DOHH2 (cell line): ENCODE measurements at regions not wholly inside any gene's neighbourhood (a gene's known extent, or its start where the extent isn't known, plus 50 kb on each side); places are given as distances from the start of the nearest gene placed in this dataset.

ENCODE experiments used
- H3F3A ChIP-seq: fragments of 200-600 bp; sonication (generic), shearing (Covaris generic); 2 replicates; pipeline ENCODE4 v1.6.0; 2016; ENCODE audit warnings: antibody characterized with exemption, mild to moderate bottlenecking; ENCODE audit not compliant: control insufficient read depth, insufficient read depth
- H3K27ac ChIP-seq: fragments of 200-600 bp; sonication (generic); 2 replicates; pipeline ENCODE4 v1.5.1; 2014; ENCODE audit warnings: low read depth, mild to moderate bottlenecking, low read length, moderate library complexity
- H3K27me3 ChIP-seq: fragments of 200-600 bp; sonication (generic); 2 replicates; pipeline ENCODE4 v1.6.1; 2014; ENCODE audit warnings: mild to moderate bottlenecking, low read length, mixed read lengths; ENCODE audit not compliant: control insufficient read depth
- H3K36me3 ChIP-seq: fragments of 200-600 bp; sonication (generic); 2 replicates; pipeline ENCODE4 v1.6.1; 2014; ENCODE audit warnings: mild to moderate bottlenecking, low read length, moderate library complexity, mixed read lengths; ENCODE audit not compliant: control insufficient read depth
- H3K4me1 ChIP-seq: fragments of 200-600 bp; sonication (generic); 2 replicates; pipeline ENCODE4 v1.6.1; 2014; ENCODE audit warnings: mild to moderate bottlenecking, low read length, mixed read lengths; ENCODE audit not compliant: control insufficient read depth
- H3K4me2 ChIP-seq: fragments of 200-600 bp; sonication (generic); 2 replicates; pipeline ENCODE4 v1.6.0; 2014; ENCODE audit warnings: mild to moderate bottlenecking, low read length, moderate library complexity
- H3K4me3 ChIP-seq: fragments of 200-600 bp; sonication (generic); 2 replicates; pipeline ENCODE4 v1.5.1; 2014; ENCODE audit warnings: mild to moderate bottlenecking, low read length, mixed read lengths
- H3K79me2 ChIP-seq: fragments of 200-600 bp; sonication (generic); 2 replicates; pipeline ENCODE4 v1.6.1; 2014; ENCODE audit warnings: mild to moderate bottlenecking, low read length, mixed read lengths; ENCODE audit not compliant: control insufficient read depth
- H3K9me2 ChIP-seq: fragments of 200-600 bp; sonication (generic); replicated peaks from 2 replicates; pipeline ENCODE4 v1.6.1; 2014; ENCODE audit warnings: mild to moderate bottlenecking, low read length, mixed read lengths; ENCODE audit not compliant: control insufficient read depth
- H3K9me3 ChIP-seq: fragments of 200-600 bp; sonication (generic); 2 replicates; pipeline ENCODE4 v1.6.1; 2014; ENCODE audit warnings: antibody characterized with exemption, low read length, mixed read lengths; ENCODE audit not compliant: control insufficient read depth, insufficient read depth
- H4K20me1 ChIP-seq: fragments of 200-600 bp; sonication (generic); 2 replicates; pipeline ENCODE4 v1.6.0; 2014; ENCODE audit warnings: low read depth, mild to moderate bottlenecking, antibody characterized with exemption, low read length, moderate library complexity; ENCODE audit not compliant: control insufficient read depth, insufficient read depth
- CTCF ChIP-seq: fragments of 200-600 bp; sonication (generic); IDR thresholded peaks from one replicate; pipeline ENCODE4 v1.5.1; 2014; ENCODE audit warnings: antibody characterized with exemption, mild to moderate bottlenecking, low read depth, low read length; ENCODE audit not compliant: poor library complexity, severe bottlenecking
- EZH2phosphoT487 ChIP-seq: fragments of 200-600 bp; sonication (generic); IDR thresholded peaks from 2 replicates; pipeline ENCODE4 v1.6.1; 2017; ENCODE audit warnings: borderline replicate concordance, mild to moderate bottlenecking, antibody characterized with exemption, low read length, moderate library complexity, mixed read lengths

- no peak overlapping the region for H3K27ac ChIP-seq
- H4K20me1 ChIP-seq = no peaks in the 10 kb centered on the region
- TF ChIP-seq CTCF = no peak
- no peak for TF ChIP-seq EZH2phosphoT487
- no peaks in the 10 kb centered on the region for H3K27me3 ChIP-seq
- no peaks in the 10 kb centered on the region for H3F3A ChIP-seq
- no peaks in the 10 kb centered on the region for H3K36me3 ChIP-seq
- no peaks in the 10 kb centered on the region for H3K9me2 ChIP-seq
- H3K9me3 ChIP-seq = peaks cover 4% of the 10 kb centered on the region; the same call in 1 of the 2 replicates
- no peaks in the 10 kb centered on the region for H3K4me1 ChIP-seq
- no peaks in the 10 kb centered on the region for H3K79me2 ChIP-seq
- no peak overlapping the region for H3K4me2 ChIP-seq
- H3K4me3 ChIP-seq = no peak overlapping the region
Observed at GRCh38 chr17:72412650-72413076, 291.8 kb downstream of the SOX9 start.

GRCh38 chr17:72413077-72414031 is 292.5 kb downstream of the SOX9 start:
- Histone ChIP-seq H4K20me1 (no peaks in the 10 kb centered on the region), H3F3A (no peaks in the 10 kb centered on the region), H3K9me2 (no peaks in the 10 kb centered on the region), H3K36me3 (no peaks in the 10 kb centered on the region), H3K27ac (no peak overlapping the region), H3K4me3 (no peak overlapping the region), H3K79me2 (no peaks in the 10 kb centered on the region), H3K9me3 (peaks cover 10% of the 10 kb centered on the region; the same call in 1 of the 2 replicates), H3K27me3 (no peaks in the 10 kb centered on the region), H3K4me2 (no peak overlapping the region), H3K4me1 (no peaks in the 10 kb centered on the region)
- no peak for TF ChIP-seq CTCF
- no peak for TF ChIP-seq EZH2phosphoT487

- no peak for TF ChIP-seq EZH2phosphoT487
- TF ChIP-seq CTCF = no peak
- H3K79me2 ChIP-seq = no peaks in the 10 kb centered on the region
Observed at GRCh38 chr17:72414032-72414396, 293.2 kb downstream of the SOX9 start.

More at GRCh38 chr17:72414032-72414396, 293.2 kb downstream of the SOX9 start:
- Histone ChIP-seq H3K9me2 (no peaks in the 10 kb centered on the region), H3K27me3 (no peaks in the 10 kb centered on the region), H3K36me3 (no peaks in the 10 kb centered on the region), H3K27ac (no peak overlapping the region), H3F3A (no peaks in the 10 kb centered on the region), H3K4me3 (no peak overlapping the region), H3K4me2 (no peak overlapping the region), H3K9me3 (peaks cover 10% of the 10 kb centered on the region; the same call in 1 of the 2 replicates), H4K20me1 (no peaks in the 10 kb centered on the region), H3K4me1 (no peaks in the 10 kb centered on the region)
